DND-41 (cell line): ENCODE measurements at regions not wholly inside any gene's neighbourhood (a gene's known extent, or its start where the extent isn't known, plus 50 kb on each side); places are given as distances from the start of the nearest gene placed in this dataset.
"Not testable (repeated sequence)": the region's sequence is repeated elsewhere in the genome, so short reads cannot be mapped to it uniquely, and the experiment has no call there.

ENCODE experiments used
- ATAC-seq: fragments of 200-7000 bp; cut with Tn5 transposase; 3 replicates; pipeline ENCODE4 v1.9.1; 2021; ENCODE audit warnings: low read depth; ENCODE audit not compliant: insufficient read depth
- DNase-seq: peaks from one replicate; pipeline ENCODE4 v3.0.0-alpha.2; 2020
- H2AFZ ChIP-seq: 2 replicates; pipeline ENCODE4 v1.6.0; 2012; ENCODE audit warnings: low read depth, low read length
- H3K27ac ChIP-seq: 2 replicates; pipeline ENCODE4 v1.5.1; 2012; ENCODE audit warnings: low read length, inconsistent platforms
- H3K27me3 ChIP-seq: fragments of 200-600 bp; sonication (generic); 2 replicates; pipeline ENCODE4 v1.6.0; 2012; ENCODE audit warnings: low read length, mild to moderate bottlenecking, inconsistent platforms; ENCODE audit not compliant: insufficient read depth, poor library complexity
- H3K36me3 ChIP-seq: 2 replicates; pipeline ENCODE4 v1.5.1; 2012; ENCODE audit warnings: low read length, inconsistent platforms; ENCODE audit not compliant: insufficient read depth
- H3K4me1 ChIP-seq: 2 replicates; pipeline ENCODE4 v1.5.1; 2012; ENCODE audit warnings: mild to moderate bottlenecking, low read length; ENCODE audit not compliant: insufficient read depth
- H3K4me2 ChIP-seq: 2 replicates; pipeline ENCODE4 v1.6.0; 2012; ENCODE audit warnings: mild to moderate bottlenecking, moderate library complexity, low read length, inconsistent platforms; ENCODE audit not compliant: insufficient read depth
- H3K4me3 ChIP-seq, 2 experiments: fragments of 200-600 bp in 1 of 2; shearing (Covaris generic) in 1 of 2; 2 replicates each; pipeline ENCODE4 v1.5.1; 2012 to 2016; ENCODE audit warnings: inconsistent platforms in 2 of 2, low read length in 2 of 2, mild to moderate bottlenecking in 2 of 2, low read depth in 1 of 2, moderate library complexity in 1 of 2
- H3K79me2 ChIP-seq: 2 replicates; pipeline ENCODE4 v1.6.0; 2012; ENCODE audit warnings: low read length, inconsistent platforms; ENCODE audit not compliant: insufficient read depth
- H3K9ac ChIP-seq: 2 replicates; pipeline ENCODE4 v1.6.0; 2012; ENCODE audit warnings: low read depth, mild to moderate bottlenecking, inconsistent platforms, low read length, moderate library complexity
- H3K9me3 ChIP-seq: 2 replicates; pipeline ENCODE4 v1.5.1; 2012; ENCODE audit warnings: low read length, moderate library complexity, mild to moderate bottlenecking, inconsistent platforms; ENCODE audit not compliant: insufficient read depth, severe bottlenecking
- H4K20me1 ChIP-seq: 2 replicates; pipeline ENCODE4 v1.6.0; 2012; ENCODE audit warnings: low read length; ENCODE audit not compliant: insufficient read depth
- CTCF ChIP-seq: IDR thresholded peaks from 2 replicates; pipeline ENCODE4 v1.5.1; 2012; ENCODE audit warnings: borderline replicate concordance, low read length, moderate library complexity, mild to moderate bottlenecking; ENCODE audit not compliant: poor library complexity, severe bottlenecking; ENCODE audit errors: extremely low read depth
- EZH2 ChIP-seq: IDR thresholded peaks from 3 replicates; pipeline ENCODE4 v1.6.1; 2012; ENCODE audit warnings: borderline replicate concordance, low read depth, mild to moderate bottlenecking, moderate library complexity, low read length, inconsistent platforms; ENCODE audit not compliant: severe bottlenecking

GRCh38 chr5:174459832-174460448 is 264.4 kb upstream of the MSX2 start:
- Histone ChIP-seq H3K4me1 (no peaks in the 10 kb centered on the region), H3K9me3 (no peaks in the 10 kb centered on the region), H3K79me2 (no peaks in the 10 kb centered on the region), H2AFZ (no peak overlapping the region), H3K27ac (no peak overlapping the region), H3K4me3 (no peak overlapping the region), H4K20me1 (no peaks in the 10 kb centered on the region), H3K36me3 (no peaks in the 10 kb centered on the region), H3K9ac (no peak overlapping the region), H3K4me2 (no peak overlapping the region), H3K27me3 (no peaks in the 10 kb centered on the region)
- TF ChIP-seq EZH2 (no peak), CTCF (no peak)
- ATAC-seq (no peak), DNase-seq (no peak)

- Histone ChIP-seq H3K79me2 (no peaks in the 10 kb centered on the region), H2AFZ (no peak overlapping the region), H3K9ac (no peak overlapping the region), H3K36me3 (no peaks in the 10 kb centered on the region), H4K20me1 (no peaks in the 10 kb centered on the region), H3K27ac (no peak overlapping the region), H3K27me3 (no peaks in the 10 kb centered on the region), H3K9me3 (no peaks in the 10 kb centered on the region), H3K4me3 (no peak overlapping the region), H3K4me2 (no peak overlapping the region), H3K4me1 (no peaks in the 10 kb centered on the region)
- no peak for DNase-seq
- no peak for ATAC-seq
- TF ChIP-seq CTCF (no peak), EZH2 (no peak)
Observed at GRCh38 chr5:174462129-174462528, 262.3 kb upstream of the MSX2 start.

GRCh38 chr5:174464504-174465165 is 259.7 kb upstream of the MSX2 start:
- no peak overlapping the region for H3K27ac ChIP-seq
- H3K79me2 ChIP-seq, result no peaks in the 10 kb centered on the region
- H3K4me3 ChIP-seq, result no peak overlapping the region
- H4K20me1 ChIP-seq, result no peaks in the 10 kb centered on the region
- H3K4me1 ChIP-seq, result no peaks in the 10 kb centered on the region
- TF ChIP-seq CTCF (peak; percentile 4), EZH2 (no peak)
- no peak overlapping the region for H3K9ac ChIP-seq
- H3K36me3 ChIP-seq, result no peaks in the 10 kb centered on the region
- no peaks in the 10 kb centered on the region for H3K9me3 ChIP-seq
- H2AFZ ChIP-seq, result no peak overlapping the region
- no peaks in the 10 kb centered on the region for H3K27me3 ChIP-seq
- ATAC-seq, result no peak
- DNase-seq, result no peak
- no peak overlapping the region for H3K4me2 ChIP-seq

- H2AFZ ChIP-seq, H3K4me2 ChIP-seq, H3K9me3 ChIP-seq, H4K20me1 ChIP-seq, ATAC-seq, H3K4me3 ChIP-seq, H3K36me3 ChIP-seq, H3K27ac ChIP-seq, H3K27me3 ChIP-seq, H3K4me1 ChIP-seq, H3K9ac ChIP-seq, H3K79me2 ChIP-seq, DNase-seq: not testable (repeated sequence)
Observed at GRCh38 chr5:174471528-174471927, 252.9 kb upstream of the MSX2 start.
